ENCODE measurements at regions not wholly inside any gene's neighbourhood (a gene's known extent, or its start where the extent isn't known, plus 50 kb on each side); places are given as distances from the start of the nearest gene placed in this dataset.

- no peaks in the 10 kb centered on the region for H3K4me1 ChIP-seq
- no peak for ATAC-seq
- TF ChIP-seq POLR2A (IDR thresholded peaks at IDR 0.05): no peak
- no peak for TF ChIP-seq CTCF (IDR thresholded peaks at IDR 0.05 in 4 of 5, conservative IDR thresholded peaks at IDR 0.05 in 1 of 5)
- no peak for DNase-seq
- no peaks in the 10 kb centered on the region for H3K36me3 ChIP-seq
- no peak overlapping the region for H3K4me3 ChIP-seq
- intact Hi-C loops (cut with DNase I; ENCODE audit: low total_unique reads) (no loop called here), in situ Hi-C loops (cut with MboI; ENCODE audit: low sequenced_read_pairs in 4 of 4) (no loop called here)
- no peaks in the 10 kb centered on the region for H3K27me3 ChIP-seq
- H3K27ac ChIP-seq: no peak overlapping the region
- no peaks in the 10 kb centered on the region for H3K9me3 ChIP-seq
Measured at GRCh38 chr4:133493776-133494175, 344.7 kb downstream of the PCDH10 start.

GRCh38 chr4:133493241-133493640 lies 344.1 kb downstream of the PCDH10 start:
- Histone ChIP-seq H3K9me3 (no peaks in the 10 kb centered on the region), H3K4me1 (no peaks in the 10 kb centered on the region), H3K36me3 (no peaks in the 10 kb centered on the region), H3K27ac (no peak overlapping the region), H3K27me3 (no peaks in the 10 kb centered on the region), H3K4me3 (no peak overlapping the region)
- in situ Hi-C loops (cut with MboI; ENCODE audit: low sequenced_read_pairs in 4 of 4): no loop called here
- DNase-seq (no peak), ATAC-seq (no peak)
- TF ChIP-seq CTCF (IDR thresholded peaks at IDR 0.05 in 4 of 5, conservative IDR thresholded peaks at IDR 0.05 in 1 of 5) (no peak), POLR2A (IDR thresholded peaks at IDR 0.05) (no peak)
- intact Hi-C loops (cut with DNase I; ENCODE audit: low total_unique reads): no loop called here

GRCh38 chr4:133484287-133484686 lies 335.2 kb downstream of the PCDH10 start:
- Histone ChIP-seq H3K4me1 (no peaks in the 10 kb centered on the region), H3K36me3 (no peaks in the 10 kb centered on the region), H3K27ac (no peak overlapping the region), H3K27me3 (no peaks in the 10 kb centered on the region), H3K9me3 (no peaks in the 10 kb centered on the region), H3K4me3 (no peak overlapping the region)
- DNase-seq (no peak), ATAC-seq (no peak)
- in situ Hi-C loops (cut with MboI; ENCODE audit: low sequenced_read_pairs in 4 of 4): no loop called here
- TF ChIP-seq CTCF (IDR thresholded peaks at IDR 0.05 in 4 of 5, conservative IDR thresholded peaks at IDR 0.05 in 1 of 5) (no peak), POLR2A (IDR thresholded peaks at IDR 0.05) (no peak)
- intact Hi-C loops (cut with DNase I; ENCODE audit: low total_unique reads): loop anchor here (2.0 kb wide), 1 partner anchor 47 kb away; no protein-coding TSS in a partner anchor

GRCh38 chr4:133483600-133484246 lies 334.6 kb downstream of the PCDH10 start:
- in situ Hi-C loops (cut with MboI; ENCODE audit: low sequenced_read_pairs in 4 of 4): no loop called here
- no peaks in the 10 kb centered on the region for H3K9me3 ChIP-seq
- ATAC-seq: no peak
- H3K4me1 ChIP-seq: no peaks in the 10 kb centered on the region
- no peaks in the 10 kb centered on the region for H3K27me3 ChIP-seq
- TF ChIP-seq POLR2A (IDR thresholded peaks at IDR 0.05): no peak
- no peak for TF ChIP-seq CTCF (IDR thresholded peaks at IDR 0.05 in 4 of 5, conservative IDR thresholded peaks at IDR 0.05 in 1 of 5)
- no peak overlapping the region for H3K27ac ChIP-seq
- intact Hi-C loops (cut with DNase I; ENCODE audit: low total_unique reads): loop anchor here (2.0 kb wide), 1 partner anchor 47 kb away; no protein-coding TSS in a partner anchor
- H3K36me3 ChIP-seq: no peaks in the 10 kb centered on the region
- no peak overlapping the region for H3K4me3 ChIP-seq
- no peak for DNase-seq

GRCh38 chr4:133476063-133476462 lies 327.0 kb downstream of the PCDH10 start:
- Histone ChIP-seq H3K4me3 (no peak overlapping the region), H3K27me3 (no peaks in the 10 kb centered on the region), H3K4me1 (no peaks in the 10 kb centered on the region), H3K9me3 (no peaks in the 10 kb centered on the region), H3K36me3 (no peaks in the 10 kb centered on the region), H3K27ac (no peak overlapping the region)
- in situ Hi-C loops (cut with MboI; ENCODE audit: low sequenced_read_pairs in 4 of 4) (no loop called here), intact Hi-C loops (cut with DNase I; ENCODE audit: low total_unique reads) (no loop called here)
- ATAC-seq (no peak), DNase-seq (no peak)
- TF ChIP-seq POLR2A (IDR thresholded peaks at IDR 0.05): no peak
- TF ChIP-seq CTCF (IDR thresholded peaks at IDR 0.05 in 4 of 5, conservative IDR thresholded peaks at IDR 0.05 in 1 of 5): no peak
